ENCODE measurements at regions not wholly inside any gene's neighbourhood (a gene's known extent, or its start where the extent isn't known, plus 50 kb on each side); places are given as distances from the start of the nearest gene placed in this dataset.
A peak's percentile ranks its signal among the peaks of the same experiment; 100 is the strongest.
"Not testable (repeated sequence)": the region's sequence is repeated elsewhere in the genome, so short reads cannot be mapped to it uniquely, and the experiment has no call there.

GRCh38 chr13:73160371-73161031, 101.7 kb downstream of the KLF5 start:
- DNase-seq (ENCODE audit: low spot score): not testable (repeated sequence)

DNA sequence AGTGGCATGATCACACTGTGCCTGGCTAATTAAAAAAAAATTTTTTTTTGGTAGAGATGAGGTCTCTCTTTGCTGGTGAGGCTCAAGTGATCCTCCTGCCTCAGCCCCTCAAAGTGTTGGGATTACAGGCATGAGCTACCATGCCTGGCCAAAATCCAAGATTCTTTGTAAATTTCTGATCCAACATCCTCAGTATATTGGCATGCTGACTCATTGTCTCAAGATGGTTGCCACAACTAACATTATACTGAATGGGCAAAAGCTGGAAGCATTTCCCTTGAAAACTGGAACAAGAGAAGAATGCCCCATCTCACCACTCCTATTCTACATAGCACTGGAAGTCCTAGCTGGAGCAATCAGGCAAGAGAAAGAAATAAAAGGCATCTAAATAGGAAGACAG, 100.0 kb downstream of the KLF5 start:
- peak; percentile 28 for DNase-seq (ENCODE audit: low spot score)

DNA sequence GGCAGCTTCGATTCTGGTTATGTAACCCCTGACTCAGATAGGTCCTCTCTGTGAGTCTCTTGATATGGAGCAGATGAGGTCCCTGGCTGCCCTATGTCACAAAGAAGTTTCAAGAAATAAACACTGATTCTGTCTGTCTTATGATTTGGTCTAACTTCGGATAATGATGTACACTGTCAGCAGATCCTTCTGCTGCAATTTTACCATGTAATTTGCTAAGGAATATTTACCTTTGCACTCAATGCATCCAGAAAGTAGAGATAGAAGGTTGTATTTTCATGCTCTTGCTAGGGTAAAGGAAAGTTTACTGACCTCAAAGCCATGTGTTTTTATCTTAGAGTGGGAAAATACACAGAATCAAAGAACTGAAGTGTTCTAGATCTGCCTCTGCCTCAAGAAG, 98.2 kb downstream of the KLF5 start:
- no peak for DNase-seq (ENCODE audit: low spot score)

DNA sequence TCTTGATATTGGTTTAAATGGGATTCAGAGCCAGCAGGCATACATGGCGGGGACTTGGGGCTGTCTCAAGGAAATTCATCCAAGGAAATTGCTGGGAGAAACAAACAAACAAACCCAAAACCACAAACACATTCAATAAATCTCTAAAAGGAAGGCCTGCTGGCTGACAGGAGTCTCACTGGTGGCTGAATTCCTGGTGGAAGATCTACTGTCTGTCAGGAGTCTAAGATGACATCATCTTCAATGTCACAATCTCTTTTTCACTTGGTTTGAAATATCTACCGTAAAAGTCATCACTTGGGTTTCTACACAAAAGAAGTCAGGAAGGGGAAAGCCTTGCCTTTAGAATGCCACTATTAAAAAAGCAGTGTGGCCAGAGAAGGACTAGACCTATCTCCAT, 87.9 kb downstream of the KLF5 start:
- DNase-seq (ENCODE audit: low spot score): no peak

DNA sequence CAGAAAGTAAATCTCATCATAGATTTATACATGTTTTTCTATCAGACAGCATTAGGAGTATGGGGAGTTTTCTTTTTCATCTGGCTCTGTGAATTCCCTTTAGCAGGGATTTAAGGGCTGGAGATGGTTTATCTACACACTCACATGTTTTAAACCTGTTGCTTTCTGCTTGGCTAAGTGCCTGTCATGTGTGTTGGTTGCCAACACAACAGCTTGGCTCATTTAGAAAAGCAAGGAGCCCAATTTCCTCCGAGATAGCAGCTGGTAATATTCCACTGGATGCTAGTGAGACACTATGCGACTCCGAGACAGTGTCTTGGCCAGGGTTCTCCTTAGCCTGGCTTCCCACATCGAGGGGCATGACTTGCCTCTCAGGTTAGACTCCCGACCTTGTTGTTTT, 83.3 kb downstream of the KLF5 start:
- no peak for DNase-seq (ENCODE audit: low spot score)

- DNase-seq (ENCODE audit: low spot score): no peak
Measured at GRCh38 chr13:73141292-73141771, 82.5 kb downstream of the KLF5 start.

DNA sequence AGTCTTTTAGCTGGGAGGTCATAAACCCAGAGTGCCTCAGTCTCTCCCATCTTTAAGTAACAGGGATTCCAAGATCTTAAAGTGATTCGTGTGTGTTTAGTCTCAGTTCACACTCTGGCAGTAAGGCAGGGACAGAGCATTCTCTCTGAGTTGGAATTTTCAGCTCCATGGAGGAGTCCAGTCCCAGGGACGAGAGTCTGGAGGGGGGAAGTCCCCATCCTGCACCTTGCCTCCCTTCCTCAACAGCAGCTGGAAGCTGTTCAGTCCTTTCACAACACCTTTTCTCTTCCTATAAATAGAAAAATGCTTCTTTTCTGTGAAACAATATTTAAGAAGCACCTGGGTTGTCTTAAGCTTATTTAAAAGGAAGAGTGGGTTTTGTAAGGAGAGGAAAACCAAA, 82.0 kb downstream of the KLF5 start:
- DNase-seq (ENCODE audit: low spot score): no peak

- no peak for DNase-seq (ENCODE audit: low spot score)
Measured at GRCh38 chr13:73138638-73139491, 80.1 kb downstream of the KLF5 start.

DNA sequence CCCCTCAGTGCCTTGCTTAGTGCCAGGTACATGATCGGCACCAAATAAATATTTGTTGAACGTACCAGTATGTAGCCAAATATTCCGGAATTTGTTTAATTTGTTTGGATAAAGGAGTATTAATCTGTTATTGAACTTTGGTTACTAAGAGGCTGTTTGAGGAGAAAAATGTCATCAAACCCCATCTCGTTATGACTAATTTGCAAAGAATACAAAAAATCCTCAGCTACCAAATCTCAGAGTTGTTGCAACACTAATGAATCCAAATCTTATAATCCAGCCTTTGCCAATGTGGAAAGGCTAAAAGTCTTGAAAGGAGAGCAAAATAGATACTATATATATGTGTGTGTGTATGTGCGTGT, 79.5 kb downstream of the KLF5 start:
- no peak for DNase-seq (ENCODE audit: low spot score)

DNA sequence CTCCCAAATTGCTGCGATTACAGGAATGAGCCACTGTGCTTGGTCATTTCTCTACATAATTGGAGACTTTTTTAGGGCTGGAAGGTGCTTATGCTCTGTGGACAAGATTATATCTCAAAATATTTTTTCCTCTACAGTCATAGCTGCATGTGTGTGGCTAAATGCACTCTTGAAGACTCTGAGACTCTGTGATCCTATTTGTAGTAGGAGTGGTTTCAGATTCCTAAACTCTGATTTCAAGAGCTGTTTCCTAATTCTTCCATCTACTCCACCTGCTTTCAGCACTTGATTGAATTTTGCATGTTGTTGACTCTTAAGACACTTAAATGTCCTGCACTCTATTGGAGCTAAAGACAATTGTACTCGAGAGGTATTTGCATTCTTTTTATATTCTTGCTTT, 78.0 kb downstream of the KLF5 start:
- DNase-seq (ENCODE audit: low spot score): no peak

DNA sequence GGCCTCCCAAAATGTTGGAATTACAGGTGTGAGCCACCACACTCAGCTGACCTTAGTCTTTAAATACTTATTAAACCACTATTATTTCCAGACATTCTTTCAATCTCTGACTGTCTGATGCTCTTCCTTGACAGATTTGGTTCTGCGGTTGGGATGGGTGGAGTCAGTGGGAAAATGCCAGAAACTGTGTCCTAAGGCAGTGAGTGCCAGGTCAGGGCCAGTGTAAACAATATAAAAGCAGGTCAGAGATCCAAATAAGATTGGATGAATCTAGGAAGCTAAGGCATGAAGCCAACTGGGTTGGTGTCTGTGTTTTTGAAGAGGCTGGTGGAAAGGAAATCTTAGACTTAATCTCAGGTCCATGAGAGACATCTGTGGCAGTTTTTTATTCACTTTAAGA, 74.7 kb downstream of the KLF5 start:
- DNase-seq (ENCODE audit: low spot score): no peak

- DNase-seq (ENCODE audit: low spot score): no peak
Measured at GRCh38 chr13:73131247-73131646, 72.4 kb downstream of the KLF5 start.

DNA sequence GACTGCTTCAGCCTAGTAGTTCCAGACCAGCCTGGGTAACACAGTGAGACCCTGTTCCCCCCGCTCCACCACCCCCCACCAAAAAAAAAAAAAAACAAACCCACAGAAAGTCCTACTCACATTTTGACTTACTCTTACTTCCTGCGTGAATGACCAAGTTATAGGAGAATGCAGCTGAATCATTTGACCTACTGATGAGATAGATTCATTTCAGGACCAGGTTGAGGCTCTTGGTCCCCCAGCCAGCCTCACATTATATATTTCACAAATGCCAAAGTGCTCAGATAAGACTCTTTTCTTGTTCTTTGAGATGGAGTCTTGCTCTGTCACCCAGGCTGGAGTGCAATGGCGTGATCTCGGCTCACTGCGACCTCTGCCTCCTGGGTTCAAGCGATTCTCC, 70.2 kb downstream of the KLF5 start:
- DNase-seq (ENCODE audit: low spot score): no peak
